ENCODE measurements at regions not wholly inside any gene's neighbourhood (a gene's known extent, or its start where the extent isn't known, plus 50 kb on each side); places are given as distances from the start of the nearest gene placed in this dataset.
"Not testable (repeated sequence)": the region's sequence is repeated elsewhere in the genome, so short reads cannot be mapped to it uniquely, and the experiment has no call there.

GRCh38 chr6:157727629-157728182 is 95.3 kb upstream of the SNX9 start:
- DNase-seq (ENCODE audit: low spot score), result no peak

GRCh38 chr6:157728183-157728881 is 94.7 kb upstream of the SNX9 start:
- DNase-seq (ENCODE audit: low spot score), result peak; percentile 49

- DNase-seq (ENCODE audit: low spot score), result no peak
Measured at GRCh38 chr6:157731221-157731620, 91.8 kb upstream of the SNX9 start.

- DNase-seq (ENCODE audit: low spot score), result no peak
Measured at GRCh38 chr6:157732007-157732406, 91.0 kb upstream of the SNX9 start.

GRCh38 chr6:157732416-157733161 is 90.5 kb upstream of the SNX9 start:
- DNase-seq (ENCODE audit: low spot score), result no peak

- not testable (repeated sequence) for DNase-seq (ENCODE audit: low spot score)
Measured at GRCh38 chr6:157736555-157736954, 86.5 kb upstream of the SNX9 start.

GRCh38 chr6:157741321-157741947 is 81.6 kb upstream of the SNX9 start:
- no peak for DNase-seq (ENCODE audit: low spot score)

- no peak for DNase-seq (ENCODE audit: low spot score)
Measured at GRCh38 chr6:157741948-157742556, 81.0 kb upstream of the SNX9 start.

- DNase-seq (ENCODE audit: low spot score), result no peak
Measured at GRCh38 chr6:157744102-157744601, 78.9 kb upstream of the SNX9 start.

GRCh38 chr6:157746897-157747296 is 76.1 kb upstream of the SNX9 start:
- no peak for DNase-seq (ENCODE audit: low spot score)

GRCh38 chr6:157747370-157747769 is 75.7 kb upstream of the SNX9 start:
- DNase-seq (ENCODE audit: low spot score), result no peak

- no peak for DNase-seq (ENCODE audit: low spot score)
Measured at GRCh38 chr6:157748839-157749571, 74.0 kb upstream of the SNX9 start.

- DNase-seq (ENCODE audit: low spot score), result not testable (repeated sequence)
Measured at GRCh38 chr6:157750973-157751372, 72.1 kb upstream of the SNX9 start.

GRCh38 chr6:157751547-157752200 is 71.4 kb upstream of the SNX9 start:
- no peak for DNase-seq (ENCODE audit: low spot score)

- DNase-seq (ENCODE audit: low spot score), result not testable (repeated sequence)
Measured at GRCh38 chr6:157752879-157753278, 70.2 kb upstream of the SNX9 start.

GRCh38 chr6:157753291-157753690 is 69.8 kb upstream of the SNX9 start:
- DNase-seq (ENCODE audit: low spot score), result no peak

- not testable (repeated sequence) for DNase-seq (ENCODE audit: low spot score)
Measured at GRCh38 chr6:157753801-157754200, 69.2 kb upstream of the SNX9 start.

- DNase-seq (ENCODE audit: low spot score), result no peak
Measured at GRCh38 chr6:157754351-157754750, 68.7 kb upstream of the SNX9 start.

- no peak for DNase-seq (ENCODE audit: low spot score)
Measured at GRCh38 chr6:157755032-157755745, 67.9 kb upstream of the SNX9 start.
